Stomach (tissue), 8 donors: ENCODE measurements at regions not wholly inside any gene's neighbourhood (a gene's known extent, or its start where the extent isn't known, plus 50 kb on each side); places are given as distances from the start of the nearest gene placed in this dataset.

Source experiments
- DNase-seq, 2 donors: peaks; one replicate each; pipeline versions ENCODE4 v3.0.0 to v3.0.0-alpha.2; 2013 to 2019
- H3K27ac ChIP-seq, 5 donors: fragments of 200-600 bp in 4 of 5; sonication (generic) in 4 of 5; one replicate each; pipeline ENCODE4 v1.5.1; 2013 to 2019; ENCODE audit warnings: mild to moderate bottlenecking in 1 of 5, moderate library complexity in 1 of 5
- H3K27me3 ChIP-seq, 3 donors: fragments of 200-600 bp; sonication (generic); one replicate each; pipeline ENCODE4 v1.5.1; 2017 to 2019; ENCODE audit warnings: mixed run types in 1 of 3
- H3K36me3 ChIP-seq, 4 donors: fragments of 200-600 bp; sonication (generic); 1 replicate in 3 of 4; 2 replicates in 1 of 4; pipeline ENCODE4 v1.5.1; 2016 to 2019
- H3K4me1 ChIP-seq, 4 donors: fragments of 200-600 bp; sonication (generic); one replicate each; pipeline ENCODE4 v1.5.1; 2016 to 2019
- H3K4me3 ChIP-seq, 4 donors: fragments of 200-600 bp; sonication (generic) in 3 of 4; one replicate each; pipeline ENCODE4 v1.5.1; 2016 to 2019; ENCODE audit warnings: mild to moderate bottlenecking in 1 of 4
- H3K9me3 ChIP-seq, 4 donors: fragments of 200-600 bp; sonication (generic); one replicate each; pipeline ENCODE4 v1.5.1; 2016 to 2019
- EP300 ChIP-seq: sonication (generic); formaldehyde crosslinking; IDR thresholded peaks from one replicate; pipeline ENCODE4 v1.6.1; 2017; ENCODE audit warnings: antibody characterized with exemption
- POLR2A ChIP-seq, 4 donors: fragments of 450-650 bp; IDR thresholded peaks; one replicate each; pipeline ENCODE4 v1.6.1; 2016; ENCODE audit warnings: antibody characterized with exemption in 4 of 4, control low read depth in 2 of 4, mild to moderate bottlenecking in 1 of 4, moderate library complexity in 1 of 4
- POLR2AphosphoS5 ChIP-seq, 3 donors: sonication (generic); formaldehyde crosslinking; IDR thresholded peaks; one replicate each; pipeline ENCODE4 v1.6.1; 2016; ENCODE audit warnings: antibody characterized with exemption in 3 of 3
- WGBS, 5 donors: extraction: QIAGEN DNeasy Blood & Tissue Kit in 3 of 5; methylation state at CpG; one replicate each; pipeline versions ENCODE4 v1.1.5 to v1.1.7; 2013 to 2018; 5-methylcytosine and 5-hydroxymethylcytosine counted together
- intact Hi-C: fragments of 100-400 bp; cut with DNase I; formaldehyde crosslinking; loops from one replicate; pipeline ENCODE4 v1.15.1; 2023; ENCODE audit warnings: low total_unique reads
- TF ChIP-seq, protein P1 (sequence below), 7 experiments: fragments of 450-650 bp in 4 of 7; fragments of 200-600 bp in 3 of 7; sonication (generic) in 3 of 7; IDR thresholded peaks; one replicate each; pipeline ENCODE4 v1.5.1; 2016 to 2019; ENCODE audit warnings: antibody characterized with exemption in 7 of 7, control low read depth in 2 of 7, mild to moderate bottlenecking in 1 of 7
- donor health status: healthy with polysubstance abuse.
- donor health status: Bipolar disorder and iron deficiency.
- donor health status: healthy.

DNA sequence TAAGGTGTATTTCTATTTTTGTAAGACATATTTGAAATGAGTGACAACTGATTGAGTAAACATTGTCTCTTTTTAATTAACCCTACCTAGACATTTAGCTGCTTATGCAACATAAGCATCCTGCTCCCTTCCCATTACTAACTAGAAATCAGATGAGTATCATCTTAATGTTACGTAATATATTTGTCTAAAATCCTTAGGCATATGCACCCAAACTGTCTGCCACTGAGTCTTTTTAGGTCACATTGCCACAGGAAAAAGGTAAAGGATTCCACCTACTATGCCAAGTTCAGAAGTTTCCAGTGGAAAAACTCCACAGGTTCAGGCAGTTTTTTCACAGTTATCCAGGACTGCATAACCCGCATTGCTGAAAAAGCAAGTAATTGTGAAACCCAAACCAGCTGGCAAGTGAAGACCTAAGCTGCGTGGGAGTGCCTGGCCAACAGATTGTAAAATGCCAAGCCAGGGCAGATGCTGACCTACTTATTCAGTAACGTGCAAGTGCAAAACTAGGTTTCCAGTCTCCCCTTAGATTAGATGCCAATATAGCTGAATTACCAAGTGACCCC is 983.7 kb downstream of the GATA3 start:
- no peak for TF ChIP-seq EP300
- TF ChIP-seq POLR2AphosphoS5 (IDR thresholded peaks at IDR 0.05) = no peak
- TF ChIP-seq, protein P1, sequence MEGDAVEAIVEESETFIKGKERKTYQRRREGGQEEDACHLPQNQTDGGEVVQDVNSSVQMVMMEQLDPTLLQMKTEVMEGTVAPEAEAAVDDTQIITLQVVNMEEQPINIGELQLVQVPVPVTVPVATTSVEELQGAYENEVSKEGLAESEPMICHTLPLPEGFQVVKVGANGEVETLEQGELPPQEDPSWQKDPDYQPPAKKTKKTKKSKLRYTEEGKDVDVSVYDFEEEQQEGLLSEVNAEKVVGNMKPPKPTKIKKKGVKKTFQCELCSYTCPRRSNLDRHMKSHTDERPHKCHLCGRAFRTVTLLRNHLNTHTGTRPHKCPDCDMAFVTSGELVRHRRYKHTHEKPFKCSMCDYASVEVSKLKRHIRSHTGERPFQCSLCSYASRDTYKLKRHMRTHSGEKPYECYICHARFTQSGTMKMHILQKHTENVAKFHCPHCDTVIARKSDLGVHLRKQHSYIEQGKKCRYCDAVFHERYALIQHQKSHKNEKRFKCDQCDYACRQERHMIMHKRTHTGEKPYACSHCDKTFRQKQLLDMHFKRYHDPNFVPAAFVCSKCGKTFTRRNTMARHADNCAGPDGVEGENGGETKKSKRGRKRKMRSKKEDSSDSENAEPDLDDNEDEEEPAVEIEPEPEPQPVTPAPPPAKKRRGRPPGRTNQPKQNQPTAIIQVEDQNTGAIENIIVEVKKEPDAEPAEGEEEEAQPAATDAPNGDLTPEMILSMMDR (IDR thresholded peaks at IDR 0.05) = no peak
- no peak for TF ChIP-seq POLR2A (IDR thresholded peaks at IDR 0.05)
- Histone ChIP-seq H3K4me3 (no peak overlapping the region), H3K9me3 (peaks cover 0 to 6% (median 0%) of the 10 kb centered on the region in 4 donors), H3K27me3 (no peaks in the 10 kb centered on the region), H3K36me3 (no peaks in the 10 kb centered on the region), H3K27ac (no peak overlapping the region), H3K4me1 (no peaks in the 10 kb centered on the region)
- no peak for DNase-seq
- intact Hi-C loops = no loop called here
- 80 to 88% (median 85%) methylated on average over 4 of the region's 4 CpGs for WGBS, 5 donors

DNA sequence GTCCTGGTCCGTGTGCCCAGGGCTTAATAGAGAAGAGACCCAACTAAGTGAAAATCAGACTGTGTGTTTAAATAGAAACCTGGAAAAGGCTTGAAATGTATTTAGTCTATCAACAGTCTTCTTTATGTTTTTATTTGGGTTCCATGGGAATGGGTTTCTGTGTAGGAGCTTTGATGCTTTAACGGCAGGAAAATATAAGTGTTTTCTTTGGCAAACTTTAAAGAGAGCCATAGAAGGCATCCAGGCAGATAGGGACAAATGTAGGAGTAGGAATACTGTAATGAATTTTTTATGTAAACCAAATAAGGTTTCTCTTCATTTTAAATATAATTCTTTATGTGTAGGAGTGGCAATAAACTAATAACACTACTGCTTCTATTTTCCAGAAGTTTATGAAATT is 989.0 kb downstream of the GATA3 start:
- Histone ChIP-seq H3K4me1 (no peaks in the 10 kb centered on the region), H3K27me3 (no peaks in the 10 kb centered on the region), H3K27ac (no peak overlapping the region), H3K36me3 (no peaks in the 10 kb centered on the region), H3K4me3 (no peak overlapping the region), H3K9me3 (peaks cover 0 to 9% (median 0%) of the 10 kb centered on the region in 4 donors)
- 57 to 76% (median 69%) methylated on average over 2 of the region's 2 CpGs for WGBS, 5 donors
- intact Hi-C loops = no loop called here
- no peak for DNase-seq
- TF ChIP-seq, protein P1 (IDR thresholded peaks at IDR 0.05) = no peak
- TF ChIP-seq POLR2A (IDR thresholded peaks at IDR 0.05) = no peak
- no peak for TF ChIP-seq POLR2AphosphoS5 (IDR thresholded peaks at IDR 0.05)
- TF ChIP-seq EP300 = no peak

DNA sequence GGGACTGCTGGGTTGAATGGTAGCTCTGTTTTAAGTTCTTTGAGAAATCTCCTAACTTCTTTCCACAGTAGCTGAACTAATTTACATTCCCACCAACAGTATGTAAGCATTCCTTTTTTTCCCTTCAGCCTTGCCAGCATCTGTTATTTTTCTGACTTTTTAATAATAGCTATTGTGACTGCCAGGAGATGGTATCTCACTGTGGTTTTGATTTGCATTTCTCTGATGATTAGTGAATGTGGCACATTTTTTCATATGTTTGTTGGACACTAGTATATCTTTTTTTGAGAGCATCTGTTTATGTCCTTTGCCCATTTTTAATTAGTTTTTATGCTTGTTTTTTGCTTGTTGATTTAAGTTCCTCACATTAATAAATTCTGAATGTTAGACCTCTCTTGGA is 990.8 kb downstream of the GATA3 start:
- no peaks in the 10 kb centered on the region for H3K36me3 ChIP-seq
- DNase-seq = no peak
- no peaks in the 10 kb centered on the region for H3K27me3 ChIP-seq
- H3K4me3 ChIP-seq = no peak overlapping the region
- no peak overlapping the region for H3K27ac ChIP-seq
- no peaks in the 10 kb centered on the region for H3K4me1 ChIP-seq
- intact Hi-C loops = no loop called here
- TF ChIP-seq, protein P1 (IDR thresholded peaks at IDR 0.05) = no peak
- TF ChIP-seq EP300 = no peak
- TF ChIP-seq POLR2A (IDR thresholded peaks at IDR 0.05) = no peak
- TF ChIP-seq POLR2AphosphoS5 (IDR thresholded peaks at IDR 0.05) = no peak
- H3K9me3 ChIP-seq = peaks cover 0 to 9% (median 2%) of the 10 kb centered on the region in 4 donors

DNA sequence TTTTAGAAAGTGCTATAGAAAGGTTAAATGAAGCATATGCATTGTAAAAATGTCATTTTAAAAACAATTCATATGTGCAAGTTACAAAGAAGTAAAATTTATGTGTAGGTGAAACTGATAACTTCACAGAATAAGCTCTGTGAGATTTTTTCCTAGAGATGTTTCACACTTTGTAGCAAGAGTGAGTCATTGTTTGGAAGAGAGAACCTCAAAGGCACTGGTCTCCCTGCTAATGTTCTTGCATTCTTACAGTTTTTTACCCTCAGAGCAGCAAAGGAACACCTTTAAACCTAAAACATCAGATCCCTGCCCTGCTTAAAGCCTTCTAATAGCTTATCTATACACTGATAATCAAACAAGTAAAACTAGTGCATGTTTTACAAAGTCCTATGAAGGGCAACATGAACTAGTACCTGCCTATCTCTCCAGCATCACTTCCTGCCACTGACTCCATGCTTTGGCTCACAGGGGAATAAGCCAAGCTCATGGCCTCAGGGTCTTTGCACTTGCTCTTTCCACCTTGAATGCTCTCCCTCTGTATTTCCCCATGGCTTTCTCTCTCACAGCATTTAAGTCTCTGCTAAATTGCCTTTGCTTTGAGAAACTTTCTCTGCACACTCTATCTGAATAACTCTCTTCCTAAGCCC is 997.0 kb downstream of the GATA3 start:
- H3K27ac ChIP-seq = no peak overlapping the region
- peaks cover 0 to 3% (median 2%) of the 10 kb centered on the region in 4 donors for H3K9me3 ChIP-seq
- intact Hi-C loops = no loop called here
- no peaks in the 10 kb centered on the region for H3K4me1 ChIP-seq
- H3K27me3 ChIP-seq = no peaks in the 10 kb centered on the region
- TF ChIP-seq, protein P1 (IDR thresholded peaks at IDR 0.05) = no peak
- TF ChIP-seq POLR2A (IDR thresholded peaks at IDR 0.05) = no peak
- TF ChIP-seq EP300 = no peak
- TF ChIP-seq POLR2AphosphoS5 (IDR thresholded peaks at IDR 0.05) = no peak
- H3K4me3 ChIP-seq = no peak overlapping the region
- H3K36me3 ChIP-seq = no peaks in the 10 kb centered on the region
- DNase-seq = no peak
